Panc1 (cell line): ENCODE measurements at regions not wholly inside any gene's neighbourhood (a gene's known extent, or its start where the extent isn't known, plus 50 kb on each side); places are given as distances from the start of the nearest gene placed in this dataset.

Experiments
- REST ChIP-seq, 2 experiments: IDR thresholded peaks; 2 replicates each; pipeline ENCODE4 v1.6.1; 2011 to 2012; ENCODE audit warnings: low read depth in 2 of 2, control low read depth in 1 of 2, low read length in 1 of 2, mild to moderate bottlenecking in 1 of 2, moderate library complexity in 1 of 2; ENCODE audit not compliant: insufficient read depth in 1 of 2
- TF ChIP-seq, protein P1 (sequence below): fragments of 450-650 bp; IDR thresholded peaks from 2 replicates; pipeline ENCODE4 v1.5.1; 2017; ENCODE audit warnings: mild to moderate bottlenecking

DNA sequence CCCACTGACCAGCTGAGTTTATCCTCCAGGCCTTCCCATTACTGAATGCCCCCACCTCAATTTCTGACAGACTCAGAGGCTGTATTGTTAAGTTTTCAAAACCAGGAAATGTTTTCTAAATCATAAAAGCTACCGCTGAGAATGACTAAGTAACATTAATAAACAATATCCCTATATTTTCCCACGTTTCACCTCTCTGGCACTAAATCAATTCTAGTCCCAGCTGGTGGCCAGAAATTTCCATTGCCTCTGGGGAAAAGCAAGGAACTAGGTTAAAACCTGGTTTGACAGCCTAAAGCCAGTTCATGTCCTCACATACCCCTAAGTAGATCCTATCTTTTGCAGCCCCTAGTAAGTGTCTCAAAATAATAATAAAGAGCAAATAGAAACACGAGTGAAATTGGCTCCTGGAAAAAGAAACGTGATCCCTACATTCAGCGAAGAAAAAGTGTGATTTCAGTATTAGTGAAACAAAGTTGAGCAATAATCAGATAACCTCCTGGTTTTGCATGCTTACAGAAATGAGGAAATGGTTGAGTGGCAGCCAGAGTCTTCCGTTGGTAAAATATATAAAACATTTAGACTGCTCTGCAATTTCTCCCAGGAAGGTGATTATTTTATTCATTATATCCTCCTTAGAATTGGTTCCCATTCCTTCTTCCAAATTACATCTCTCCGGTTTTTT, 110.9 kb downstream of the ESM1 start:
- TF ChIP-seq, protein P1, sequence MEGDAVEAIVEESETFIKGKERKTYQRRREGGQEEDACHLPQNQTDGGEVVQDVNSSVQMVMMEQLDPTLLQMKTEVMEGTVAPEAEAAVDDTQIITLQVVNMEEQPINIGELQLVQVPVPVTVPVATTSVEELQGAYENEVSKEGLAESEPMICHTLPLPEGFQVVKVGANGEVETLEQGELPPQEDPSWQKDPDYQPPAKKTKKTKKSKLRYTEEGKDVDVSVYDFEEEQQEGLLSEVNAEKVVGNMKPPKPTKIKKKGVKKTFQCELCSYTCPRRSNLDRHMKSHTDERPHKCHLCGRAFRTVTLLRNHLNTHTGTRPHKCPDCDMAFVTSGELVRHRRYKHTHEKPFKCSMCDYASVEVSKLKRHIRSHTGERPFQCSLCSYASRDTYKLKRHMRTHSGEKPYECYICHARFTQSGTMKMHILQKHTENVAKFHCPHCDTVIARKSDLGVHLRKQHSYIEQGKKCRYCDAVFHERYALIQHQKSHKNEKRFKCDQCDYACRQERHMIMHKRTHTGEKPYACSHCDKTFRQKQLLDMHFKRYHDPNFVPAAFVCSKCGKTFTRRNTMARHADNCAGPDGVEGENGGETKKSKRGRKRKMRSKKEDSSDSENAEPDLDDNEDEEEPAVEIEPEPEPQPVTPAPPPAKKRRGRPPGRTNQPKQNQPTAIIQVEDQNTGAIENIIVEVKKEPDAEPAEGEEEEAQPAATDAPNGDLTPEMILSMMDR = no peak
- no peak for TF ChIP-seq REST (IDR thresholded peaks at IDR 0.05; ENCODE audit: insufficient read depth in 1 of 2, low read depth in 2 of 2, low read length in 1 of 2)
